HepG2 (cell line): ENCODE measurements at regions not wholly inside any gene's neighbourhood (a gene's known extent, or its start where the extent isn't known, plus 50 kb on each side); places are given as distances from the start of the nearest gene placed in this dataset.

Source experiments
- ATF6 ChIP-seq: sonication (generic); formaldehyde crosslinking; conservative IDR thresholded peaks from 2 replicates; pipeline ENCODE4 v1.4.0; 2020; ENCODE audit warnings: missing genetic modification reagents
- ATF7 ChIP-seq, 2 experiments: fragments of 450-650 bp in 1 of 2; sonication (generic) in 1 of 2; formaldehyde crosslinking in 1 of 2; IDR thresholded peaks; 2 replicates each; pipeline versions ENCODE4 v1.4.0 to v1.6.1; 2016 to 2020; ENCODE audit warnings: antibody characterized with exemption in 1 of 2, mild to moderate bottlenecking in 1 of 2, missing genetic modification reagents in 1 of 2
- NR3C1 ChIP-seq: sonication (generic); formaldehyde crosslinking; IDR thresholded peaks from 2 replicates; pipeline ENCODE4 v1.4.0; 2020; ENCODE audit warnings: missing genetic modification reagents
- POLR2A ChIP-seq, 2 experiments: IDR thresholded peaks; 2 replicates each; pipeline ENCODE4 v1.6.1; 2011; ENCODE audit warnings: low read depth in 2 of 2, low read length in 2 of 2, mild to moderate bottlenecking in 1 of 2, moderate library complexity in 1 of 2; ENCODE audit not compliant: insufficient read depth in 1 of 2
- RAD21 ChIP-seq: fragments of 450-650 bp; formaldehyde crosslinking; IDR thresholded peaks from 2 replicates; pipeline ENCODE4 v1.5.0; 2020; ENCODE audit warnings: mild to moderate bottlenecking
- RFX5 ChIP-seq: IDR thresholded peaks from 2 replicates; pipeline ENCODE4 v1.6.1; 2011; ENCODE audit warnings: low read depth, low read length, improper control_type of control experiment
- SMC3 ChIP-seq: IDR thresholded peaks from 2 replicates; pipeline ENCODE4 v1.6.1; 2011; ENCODE audit warnings: low read length, improper control_type of control experiment
- TF ChIP-seq, protein P1 (sequence below): sonication (generic); formaldehyde crosslinking; IDR thresholded peaks from 2 replicates; pipeline ENCODE4 v1.5.0; 2020; ENCODE audit warnings: missing genetic modification reagents

GRCh38 chr5:67344870-67345269, 148.3 kb upstream of the CD180 start:
- TF ChIP-seq, protein P1, sequence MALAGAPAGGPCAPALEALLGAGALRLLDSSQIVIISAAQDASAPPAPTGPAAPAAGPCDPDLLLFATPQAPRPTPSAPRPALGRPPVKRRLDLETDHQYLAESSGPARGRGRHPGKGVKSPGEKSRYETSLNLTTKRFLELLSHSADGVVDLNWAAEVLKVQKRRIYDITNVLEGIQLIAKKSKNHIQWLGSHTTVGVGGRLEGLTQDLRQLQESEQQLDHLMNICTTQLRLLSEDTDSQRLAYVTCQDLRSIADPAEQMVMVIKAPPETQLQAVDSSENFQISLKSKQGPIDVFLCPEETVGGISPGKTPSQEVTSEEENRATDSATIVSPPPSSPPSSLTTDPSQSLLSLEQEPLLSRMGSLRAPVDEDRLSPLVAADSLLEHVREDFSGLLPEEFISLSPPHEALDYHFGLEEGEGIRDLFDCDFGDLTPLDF (CRISPR knock-in tag), result no peak
- TF ChIP-seq ATF6, result no peak
- no peak for TF ChIP-seq SMC3
- TF ChIP-seq NR3C1 (CRISPR knock-in tag), result no peak
- TF ChIP-seq ATF7 (IDR thresholded peaks at IDR 0.05), result no peak
- no peak for TF ChIP-seq ATF7 (CRISPR knock-in tag; IDR thresholded peaks at IDR 0.05)
- no peak for TF ChIP-seq POLR2A (IDR thresholded peaks at IDR 0.05; ENCODE audit: insufficient read depth in 1 of 2, low read depth in 2 of 2, low read length in 2 of 2)
- no peak for TF ChIP-seq RAD21 (CRISPR knock-in tag)
- TF ChIP-seq RFX5, result no peak
